RWPE2 (cell line): ENCODE measurements at regions not wholly inside any gene's neighbourhood (a gene's known extent, or its start where the extent isn't known, plus 50 kb on each side); places are given as distances from the start of the nearest gene placed in this dataset.

Source experiments
- ATAC-seq: fragments of 200-7000 bp; cut with Tn5 transposase; 3 replicates; pipeline ENCODE4 v1.9.1; 2021; ENCODE audit warnings: low read depth
- DNase-seq: peaks from one replicate; pipeline ENCODE4 v3.0.0-alpha.2; 2020; ENCODE audit warnings: low spot score
- H3K27ac ChIP-seq: fragments of 450-650 bp; 2 replicates; pipeline ENCODE4 v1.5.1; 2017; ENCODE audit warnings: mild to moderate bottlenecking; ENCODE audit not compliant: poor library complexity, severe bottlenecking
- H3K27me3 ChIP-seq: fragments of 250-450 bp; sonication (Bioruptor Pico); 2 replicates; pipeline ENCODE4 v1.5.1; 2021; ENCODE audit warnings: mild to moderate bottlenecking, moderate library complexity; ENCODE audit not compliant: insufficient read depth, poor library complexity, severe bottlenecking
- H3K36me3 ChIP-seq: fragments of 250-450 bp; sonication (Bioruptor Pico); 2 replicates; pipeline ENCODE4 v1.5.1; 2020; ENCODE audit warnings: low read depth, mild to moderate bottlenecking, moderate library complexity
- H3K4me1 ChIP-seq: fragments of 250-450 bp; sonication (Bioruptor Pico); 2 replicates; pipeline ENCODE4 v1.5.1; 2021; ENCODE audit warnings: mild to moderate bottlenecking, moderate library complexity; ENCODE audit not compliant: insufficient read depth, poor library complexity, severe bottlenecking
- H3K4me3 ChIP-seq: fragments of 250-450 bp; sonication (Bioruptor Pico); 2 replicates; pipeline ENCODE4 v1.5.1; 2021; ENCODE audit warnings: mild to moderate bottlenecking, moderate library complexity; ENCODE audit not compliant: severe bottlenecking
- H3K9me3 ChIP-seq: fragments of 250-450 bp; sonication (Bioruptor Pico); 2 replicates; pipeline ENCODE4 v1.5.1; 2021; ENCODE audit warnings: mild to moderate bottlenecking, moderate library complexity; ENCODE audit not compliant: severe bottlenecking
- CTCF ChIP-seq: fragments of 450-650 bp; IDR thresholded peaks from one replicate; pipeline ENCODE4 v1.5.1; 2017; ENCODE audit warnings: mild to moderate bottlenecking, moderate library complexity; ENCODE audit not compliant: poor library complexity, severe bottlenecking

- DNase-seq (no peak), ATAC-seq (peak; percentile 45)
- Histone ChIP-seq H3K36me3 (no peaks in the 10 kb centered on the region), H3K4me1 (no peaks in the 10 kb centered on the region), H3K9me3 (no peaks in the 10 kb centered on the region), H3K27ac (no peak overlapping the region), H3K4me3 (no peak overlapping the region), H3K27me3 (peaks cover 20% of the 10 kb centered on the region)
- TF ChIP-seq CTCF, result no peak
Observed at GRCh38 chr15:29631076-29632070, 190.9 kb downstream of the TJP1 start.

GRCh38 chr15:29624271-29624670 lies 198.0 kb downstream of the TJP1 start:
- Histone ChIP-seq H3K27me3 (peaks cover 11% of the 10 kb centered on the region), H3K4me3 (no peak overlapping the region), H3K27ac (no peak overlapping the region), H3K36me3 (no peaks in the 10 kb centered on the region), H3K4me1 (no peaks in the 10 kb centered on the region), H3K9me3 (no peaks in the 10 kb centered on the region)
- DNase-seq, result no peak
- no peak for ATAC-seq
- TF ChIP-seq CTCF, result no peak

- H3K4me1 ChIP-seq, result no peaks in the 10 kb centered on the region
- peaks cover 8% of the 10 kb centered on the region for H3K27me3 ChIP-seq
- no peak overlapping the region for H3K27ac ChIP-seq
- no peaks in the 10 kb centered on the region for H3K36me3 ChIP-seq
- ATAC-seq (no peak), DNase-seq (no peak)
- H3K4me3 ChIP-seq, result no peak overlapping the region
- no peaks in the 10 kb centered on the region for H3K9me3 ChIP-seq
- no peak for TF ChIP-seq CTCF
Observed at GRCh38 chr15:29623116-29623639, 199.1 kb downstream of the TJP1 start.

GRCh38 chr15:29622637-29623036 lies 199.6 kb downstream of the TJP1 start:
- Histone ChIP-seq H3K4me3 (no peak overlapping the region), H3K36me3 (no peaks in the 10 kb centered on the region), H3K27ac (no peak overlapping the region), H3K9me3 (no peaks in the 10 kb centered on the region), H3K4me1 (no peaks in the 10 kb centered on the region), H3K27me3 (peaks cover 8% of the 10 kb centered on the region)
- ATAC-seq (no peak), DNase-seq (no peak)
- TF ChIP-seq CTCF, result no peak

GRCh38 chr15:29621616-29622015 lies 200.7 kb downstream of the TJP1 start:
- Histone ChIP-seq H3K4me1 (no peaks in the 10 kb centered on the region), H3K27ac (no peak overlapping the region), H3K4me3 (no peak overlapping the region), H3K36me3 (no peaks in the 10 kb centered on the region), H3K27me3 (peaks cover 8% of the 10 kb centered on the region), H3K9me3 (no peaks in the 10 kb centered on the region)
- no peak for TF ChIP-seq CTCF
- ATAC-seq (no peak), DNase-seq (no peak)
